GM21717 (cell line): ENCODE measurements at regions not wholly inside any gene's neighbourhood (a gene's known extent, or its start where the extent isn't known, plus 50 kb on each side); places are given as distances from the start of the nearest gene placed in this dataset.
"Not testable (repeated sequence)": the region's sequence is repeated elsewhere in the genome, so short reads cannot be mapped to it uniquely, and the experiment has no call there.

Experiments used
- ATAC-seq: cut with Tn5 transposase; IDR thresholded peaks from one replicate; pipeline ENCODE4 v1.9.1; 2021; ENCODE audit warnings: mild to moderate bottlenecking, moderate library complexity; ENCODE audit not compliant: unreplicated experiment

DNA sequence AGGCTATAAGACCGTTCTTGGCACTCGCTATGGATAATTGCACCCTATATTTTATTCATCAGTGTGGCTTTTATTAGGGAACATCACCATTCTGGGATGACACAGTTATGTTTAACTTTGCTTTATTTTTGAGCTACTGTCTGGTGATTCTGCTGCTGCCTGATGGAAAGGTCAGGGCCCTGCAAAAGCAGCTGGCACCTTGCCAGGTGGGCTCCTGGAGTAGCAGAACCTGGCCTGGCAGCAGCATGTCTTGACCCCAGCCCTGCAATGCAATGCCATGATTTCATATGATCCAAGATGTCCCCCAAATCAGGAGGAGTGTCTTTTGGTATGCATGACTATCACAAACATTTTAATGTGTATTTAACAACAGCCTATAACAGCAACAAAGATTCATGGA, 228.4 kb upstream of the RSPO3 start:
- no peak for ATAC-seq

- ATAC-seq, result no peak
These were observed 227.3 kb upstream of the RSPO3 start for GRCh38 chr6:126891158-126891557.

- ATAC-seq, result not testable (repeated sequence)
These were observed 225.6 kb upstream of the RSPO3 start for GRCh38 chr6:126892869-126893268.

GRCh38 chr6:126897758-126898157, 220.7 kb upstream of the RSPO3 start:
- ATAC-seq, result no peak

DNA sequence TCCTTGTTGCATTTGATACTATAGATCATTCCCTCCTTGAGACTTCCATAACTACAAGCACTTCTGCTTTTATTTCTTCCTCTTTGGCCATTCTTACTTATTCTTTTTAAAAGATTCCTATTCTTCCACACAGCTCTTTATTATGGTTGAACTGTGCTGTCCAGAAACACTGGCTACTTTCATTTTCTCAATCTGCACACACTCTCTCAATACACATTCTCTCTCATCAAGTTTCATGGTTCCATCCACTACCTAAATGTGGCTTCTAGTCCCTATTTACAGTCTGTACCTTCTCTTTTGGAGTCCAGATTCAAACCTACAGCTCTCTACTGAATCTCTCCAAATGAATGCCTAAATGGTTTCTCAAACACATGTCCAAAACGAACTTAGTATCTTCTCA, 214.3 kb upstream of the RSPO3 start:
- no peak for ATAC-seq

DNA sequence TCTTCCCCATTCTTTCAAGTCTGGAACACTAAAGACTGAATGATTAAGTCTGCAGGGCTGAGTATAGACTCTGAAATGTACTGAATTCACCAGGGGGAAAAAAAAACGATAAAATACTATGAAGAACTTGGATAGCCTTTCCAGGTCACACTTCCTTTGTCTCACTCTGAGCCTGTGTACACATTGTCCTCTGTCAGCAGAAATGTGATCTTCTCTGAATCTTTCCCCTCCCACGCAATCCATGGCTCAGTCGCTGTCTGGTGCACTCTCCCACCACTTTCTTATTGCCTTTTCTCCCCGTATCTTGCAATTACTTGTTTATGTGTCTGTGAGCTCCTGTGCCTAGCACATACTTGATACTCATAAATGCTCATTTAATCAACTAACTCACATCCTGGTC, 212.6 kb upstream of the RSPO3 start:
- no peak for ATAC-seq

GRCh38 chr6:126907312-126907711, 211.2 kb upstream of the RSPO3 start:
- no peak for ATAC-seq

GRCh38 chr6:126907996-126908395, 210.5 kb upstream of the RSPO3 start:
- ATAC-seq, result no peak

GRCh38 chr6:126909493-126909892, 209.0 kb upstream of the RSPO3 start:
- ATAC-seq, result no peak

DNA sequence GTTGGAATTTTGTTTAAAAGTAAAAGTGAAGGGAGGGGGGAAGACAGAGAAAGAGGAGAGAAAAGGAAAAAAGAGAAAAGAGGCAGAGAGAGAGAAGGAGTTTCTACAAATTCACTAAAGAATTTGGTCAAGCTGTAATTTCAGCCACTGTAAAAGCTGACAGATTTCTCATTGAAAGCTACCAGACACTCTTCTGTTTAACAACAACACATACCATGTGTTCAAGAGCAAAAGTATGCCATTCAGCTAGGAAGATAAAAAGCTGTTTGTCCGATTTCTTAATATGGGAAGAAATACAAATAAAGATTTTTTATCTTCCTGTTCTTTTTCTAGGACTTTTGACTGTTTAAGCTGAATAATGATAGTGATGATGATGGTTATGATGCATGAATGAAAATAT, 204.8 kb upstream of the RSPO3 start:
- no peak for ATAC-seq

- ATAC-seq, result no peak
These were observed 204.3 kb upstream of the RSPO3 start for GRCh38 chr6:126914172-126914571.

DNA sequence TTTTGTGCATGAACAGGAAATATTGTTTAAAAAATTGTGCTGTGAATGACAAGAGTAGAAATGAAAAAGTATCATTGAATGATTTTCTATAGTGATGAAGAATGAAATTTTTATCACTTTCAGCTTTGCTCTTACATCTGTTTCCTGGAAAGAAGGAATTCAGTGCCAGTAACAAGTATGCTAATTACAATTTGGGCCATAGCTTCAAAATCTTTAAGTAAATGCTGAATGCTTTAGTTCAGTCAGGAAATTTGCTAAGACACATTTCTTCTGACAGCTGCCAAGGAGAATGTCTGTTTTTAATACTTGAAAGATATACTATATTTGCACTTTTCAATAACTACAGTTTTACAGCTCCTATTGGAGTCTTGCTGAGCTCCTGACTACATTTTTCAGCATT, 203.7 kb upstream of the RSPO3 start:
- no peak for ATAC-seq

DNA sequence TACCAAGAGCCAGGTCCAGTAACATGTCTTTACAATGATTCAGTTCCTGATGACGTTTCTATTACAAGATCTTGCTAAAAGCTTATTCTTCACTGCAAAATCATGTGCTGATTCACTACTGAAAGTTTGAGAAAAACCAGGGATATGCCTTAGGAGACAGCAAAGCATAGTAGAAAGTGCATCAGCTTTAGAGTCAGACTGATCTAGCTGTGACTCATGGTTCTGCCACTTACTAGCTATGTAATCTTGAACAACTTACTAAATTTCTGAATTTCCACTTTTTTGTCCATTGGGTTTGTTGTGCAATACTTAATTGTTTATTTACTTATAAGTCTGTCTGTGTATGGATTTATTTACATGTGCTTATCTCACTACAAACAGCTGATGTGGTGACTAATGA, 198.5 kb upstream of the RSPO3 start:
- ATAC-seq, result no peak

DNA sequence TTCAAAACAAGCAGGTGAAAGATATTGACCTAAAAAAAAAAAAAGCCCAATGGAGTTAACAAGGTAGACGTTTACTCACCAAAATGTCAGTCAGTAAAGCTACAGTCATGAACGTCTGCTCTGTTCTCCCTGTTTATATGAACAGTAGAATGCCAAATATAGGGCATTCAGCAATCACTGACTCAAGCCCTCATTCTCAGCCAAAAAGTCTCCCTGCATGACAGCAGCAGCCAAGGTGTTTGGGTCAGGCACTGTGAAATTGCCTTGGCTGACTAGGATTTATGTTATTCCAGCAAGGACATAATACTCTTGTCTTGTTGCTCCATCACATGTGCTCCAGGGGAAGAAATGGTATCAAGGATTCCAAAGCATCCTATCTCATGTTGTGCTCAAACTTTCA, 194.7 kb upstream of the RSPO3 start:
- no peak for ATAC-seq

DNA sequence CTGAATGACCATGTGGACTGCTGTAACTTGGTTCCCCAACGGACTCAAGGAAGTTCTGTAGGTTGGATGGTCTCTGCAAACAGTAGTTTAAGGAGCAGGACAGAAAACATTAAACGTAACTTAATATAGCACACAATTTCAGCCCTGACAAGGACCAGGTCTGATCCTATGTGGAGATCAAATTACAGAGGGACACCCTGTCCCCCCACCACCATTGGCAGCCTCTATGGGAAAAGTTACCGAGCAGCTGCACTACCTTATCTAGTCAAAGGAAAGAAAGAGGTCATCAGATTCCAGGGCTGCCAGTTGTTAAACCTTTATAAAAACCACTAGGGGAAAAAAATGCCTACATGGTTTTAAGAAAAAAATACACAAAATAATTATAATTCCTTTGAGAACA, 191.5 kb upstream of the RSPO3 start:
- ATAC-seq, result no peak

- no peak for ATAC-seq
These were observed 190.6 kb upstream of the RSPO3 start for GRCh38 chr6:126927841-126928240.

DNA sequence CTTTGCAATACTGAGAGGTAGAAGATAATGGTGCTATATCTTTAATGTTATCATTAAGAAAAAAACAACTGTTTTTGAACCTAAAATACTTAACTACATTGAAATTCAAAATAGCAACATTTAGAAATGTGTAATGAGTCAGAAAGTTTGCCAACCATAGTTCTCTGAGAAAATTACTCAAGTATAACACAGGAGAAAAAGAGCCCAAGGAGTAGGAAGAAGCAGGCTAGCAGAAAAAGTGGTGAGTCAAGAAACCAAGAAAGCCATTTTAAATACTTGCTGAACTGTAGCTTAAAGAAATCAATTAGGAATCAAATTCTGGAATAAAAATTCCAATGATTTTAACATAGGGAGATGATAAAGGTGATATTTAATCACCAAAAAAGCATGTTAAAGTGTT, 181.0 kb upstream of the RSPO3 start:
- ATAC-seq, result no peak

DNA sequence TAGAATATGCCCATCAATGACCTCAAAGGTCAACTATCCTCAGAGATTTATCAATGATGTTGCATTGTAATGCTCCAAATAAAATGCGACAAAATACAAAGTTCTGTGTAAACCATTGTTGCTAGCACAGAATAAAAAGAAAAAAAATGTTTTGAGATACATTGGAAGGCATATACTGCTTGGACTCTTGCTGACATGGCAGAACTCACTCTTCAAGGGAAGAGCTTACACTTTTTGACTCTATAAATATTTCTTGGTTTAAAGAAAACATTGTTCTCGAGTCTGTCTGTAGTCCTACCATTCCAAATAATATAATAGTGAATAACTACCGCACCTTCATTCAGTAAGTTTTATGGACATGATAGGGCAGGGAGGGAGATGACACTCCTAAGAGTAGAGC, 178.7 kb upstream of the RSPO3 start:
- ATAC-seq, result no peak

DNA sequence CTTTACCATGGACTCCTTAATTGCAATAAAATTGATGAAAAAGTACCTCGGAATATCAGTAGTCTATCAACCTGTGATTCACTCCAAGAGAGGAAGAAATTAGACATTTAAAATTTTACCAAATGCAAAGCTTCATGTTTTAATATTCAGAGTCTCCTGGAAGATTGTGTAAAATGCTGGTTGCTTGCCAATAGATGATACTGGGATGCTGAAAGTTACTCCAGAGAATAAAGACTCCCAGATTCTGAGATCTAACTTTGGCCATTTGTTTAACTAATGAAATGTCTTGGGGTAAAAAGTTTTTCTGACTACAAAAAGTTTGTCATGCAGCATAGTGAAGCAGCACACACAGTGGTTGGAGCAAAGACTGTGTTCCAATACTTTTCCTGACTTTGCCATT, 176.7 kb upstream of the RSPO3 start:
- ATAC-seq, result no peak

GRCh38 chr6:126944512-126944911, 174.0 kb upstream of the RSPO3 start:
- ATAC-seq, result no peak

DNA sequence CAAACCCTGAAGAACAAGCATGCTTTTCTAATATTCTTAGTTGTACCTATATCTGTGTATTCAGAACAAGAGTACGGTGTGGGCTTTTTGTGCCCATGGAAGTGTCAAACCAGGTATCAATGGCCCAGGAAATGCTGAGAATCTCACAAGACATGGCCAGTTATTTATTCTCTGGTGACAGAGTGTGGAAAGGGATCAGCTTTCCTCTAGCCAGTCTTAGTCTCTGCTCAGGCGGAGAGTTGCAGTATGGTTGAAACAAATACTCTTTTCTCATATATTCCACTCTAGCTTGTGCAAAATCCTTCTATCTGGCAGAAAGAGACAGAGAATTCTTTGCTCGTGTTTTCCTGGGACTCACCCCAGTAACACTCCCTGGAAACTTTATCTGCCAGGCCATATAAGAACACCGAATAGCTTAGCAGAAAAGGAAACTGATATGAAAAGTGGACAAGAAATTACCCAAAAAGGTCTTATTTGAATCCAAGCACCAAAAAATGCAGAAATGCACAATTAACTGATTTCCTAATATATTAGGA, 173.3 kb upstream of the RSPO3 start:
- no peak for ATAC-seq

DNA sequence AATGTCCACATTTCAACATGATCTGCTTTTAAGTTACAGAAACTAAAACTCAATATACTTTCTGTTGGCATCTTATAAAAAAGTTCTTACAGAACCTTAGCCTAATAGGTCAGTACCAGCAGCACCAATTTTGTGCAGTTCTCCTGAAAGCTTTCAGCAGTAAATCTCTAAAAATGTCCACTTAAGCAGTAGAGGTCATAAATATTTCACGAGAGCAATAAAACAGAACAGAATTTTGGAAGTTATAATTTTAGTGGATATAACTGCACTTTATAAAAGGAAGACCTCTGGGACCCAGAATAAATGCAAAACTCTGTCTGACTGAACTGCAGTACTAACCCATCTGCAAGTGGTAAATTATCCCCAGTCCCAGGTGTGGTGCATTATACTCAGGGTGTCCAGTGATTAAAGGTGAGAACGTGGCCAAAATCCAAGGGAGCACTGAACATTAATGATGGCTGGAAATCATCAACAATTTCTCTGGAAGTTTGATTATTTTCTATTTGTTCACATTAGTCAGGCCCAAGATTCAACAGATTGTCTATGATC, 172.6 kb upstream of the RSPO3 start:
- ATAC-seq, result no peak

DNA sequence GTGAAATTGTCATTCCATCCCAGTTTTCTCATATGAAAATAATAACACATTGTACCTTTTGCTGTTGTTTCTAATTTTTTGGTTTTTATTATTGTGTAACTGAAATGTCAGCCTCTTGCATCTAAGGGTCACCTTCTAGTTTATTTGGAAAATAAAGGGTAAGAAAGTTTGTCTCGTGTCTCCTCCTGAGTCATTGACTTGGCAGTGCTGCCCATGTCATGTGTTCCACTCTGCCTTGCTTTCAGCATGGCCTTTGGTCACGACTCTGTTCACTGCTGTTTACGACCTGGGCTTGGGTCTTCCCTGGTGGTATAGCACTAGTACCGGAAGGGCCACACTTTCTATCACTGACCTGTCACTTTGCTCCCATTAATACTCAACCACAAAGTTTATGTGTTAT, 171.4 kb upstream of the RSPO3 start:
- ATAC-seq, result no peak
